Karpas-422 (cell line): ENCODE measurements at regions not wholly inside any gene's neighbourhood (a gene's known extent, or its start where the extent isn't known, plus 50 kb on each side); places are given as distances from the start of the nearest gene placed in this dataset.

Source experiments
- DNase-seq: peaks from one replicate; pipeline ENCODE4 v3.0.0-alpha.2; 2015
- H2AFZ ChIP-seq: fragments of 200-600 bp; sonication (generic); 2 replicates; pipeline ENCODE4 v1.6.1; 2014; ENCODE audit warnings: antibody characterized with exemption, low read length, mixed read lengths
- H3K27ac ChIP-seq: fragments of 200-600 bp; sonication (generic); 2 replicates; pipeline ENCODE4 v1.5.1; 2014; ENCODE audit warnings: mild to moderate bottlenecking, low read length, moderate library complexity
- H3K27me3 ChIP-seq: fragments of 200-600 bp; sonication (generic); 2 replicates; pipeline ENCODE4 v1.6.1; 2014; ENCODE audit warnings: low read length, mixed read lengths
- H3K36me3 ChIP-seq: fragments of 200-600 bp; sonication (generic); 2 replicates; pipeline ENCODE4 v1.6.1; 2014; ENCODE audit warnings: low read length, mixed read lengths; ENCODE audit not compliant: insufficient read depth
- H3K4me1 ChIP-seq: fragments of 200-600 bp; sonication (generic); 2 replicates; pipeline ENCODE4 v1.6.1; 2014; ENCODE audit warnings: mild to moderate bottlenecking, low read length, mixed read lengths
- H3K4me2 ChIP-seq: fragments of 200-600 bp; sonication (generic); 2 replicates; pipeline ENCODE4 v1.6.1; 2014; ENCODE audit warnings: low read length, low read depth, mild to moderate bottlenecking; ENCODE audit not compliant: poor library complexity, severe bottlenecking
- H3K4me3 ChIP-seq: fragments of 200-600 bp; sonication (generic); 2 replicates; pipeline ENCODE4 v1.5.1; 2014; ENCODE audit warnings: mild to moderate bottlenecking, antibody characterized with exemption, low read length, mixed read lengths
- H3K79me2 ChIP-seq: fragments of 200-600 bp; sonication (generic); 2 replicates; pipeline ENCODE4 v1.6.1; 2014; ENCODE audit warnings: mild to moderate bottlenecking, low read length, mixed read lengths
- H3K9ac ChIP-seq: fragments of 200-600 bp; sonication (generic); 2 replicates; pipeline ENCODE4 v1.6.0; 2014; ENCODE audit warnings: low read length
- H3K9me2 ChIP-seq: fragments of 200-600 bp; sonication (generic), shearing (Covaris generic); replicated peaks from 2 replicates; pipeline ENCODE4 v1.6.0; 2014; ENCODE audit warnings: mild to moderate bottlenecking, low read length, moderate library complexity; ENCODE audit not compliant: insufficient read depth
- H3K9me3 ChIP-seq: fragments of 300-700, 200-600 bp; sonication (generic); 2 replicates; pipeline ENCODE4 v1.6.1; 2014; ENCODE audit warnings: low read length, mixed read lengths
- H4K20me1 ChIP-seq: fragments of 200-600 bp; sonication (generic); 2 replicates; pipeline ENCODE4 v1.6.1; 2014; ENCODE audit warnings: mild to moderate bottlenecking, antibody characterized with exemption, low read length, low read depth; ENCODE audit not compliant: insufficient read depth

DNA sequence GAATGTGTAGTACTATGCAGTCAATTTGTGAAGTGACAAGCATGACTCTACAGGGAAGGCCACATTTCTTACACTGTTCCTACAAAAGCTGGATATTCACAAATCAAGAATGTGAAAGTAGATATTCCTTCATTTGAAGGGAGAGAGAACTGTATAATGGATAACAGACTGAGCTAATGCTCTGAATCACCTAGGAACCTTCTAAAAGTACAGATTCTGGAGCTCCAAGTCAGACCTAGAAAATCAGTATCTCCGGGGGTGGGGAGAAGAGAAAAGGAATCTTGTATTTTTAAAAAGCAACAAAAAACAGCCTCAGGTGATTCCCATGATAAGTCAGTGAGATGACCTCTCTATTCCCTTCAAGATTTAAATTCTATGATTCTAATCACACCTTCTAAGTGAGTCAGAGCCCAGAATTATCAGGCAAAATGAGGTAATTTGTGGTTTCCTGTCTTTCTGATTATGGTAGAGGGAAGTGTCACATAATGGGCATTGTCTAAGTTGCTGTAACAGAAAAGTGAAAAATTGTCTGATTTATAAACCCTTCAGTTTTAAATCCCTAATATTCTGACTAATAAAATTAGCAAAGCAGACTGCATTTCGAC lies 80.9 kb downstream of the IL21 start:
- Histone ChIP-seq H3K79me2 (no peaks in the 10 kb centered on the region), H3K36me3 (no peaks in the 10 kb centered on the region), H3K27ac (peak overlapping the region; percentile 80), H3K9me3 (no peaks in the 10 kb centered on the region; the same call in 1 of the 2 replicates), H3K9ac (peak overlapping the region; percentile 32), H3K4me2 (peak overlapping the region; percentile 49), H3K4me1 (peaks cover 40% of the 10 kb centered on the region), H3K9me2 (no peaks in the 10 kb centered on the region), H3K27me3 (no peaks in the 10 kb centered on the region), H2AFZ (peak overlapping the region; percentile 38), H4K20me1 (no peaks in the 10 kb centered on the region), H3K4me3 (peak overlapping the region; percentile 12; the same call in 1 of the 2 replicates)
- peak; percentile 85 for DNase-seq

DNA sequence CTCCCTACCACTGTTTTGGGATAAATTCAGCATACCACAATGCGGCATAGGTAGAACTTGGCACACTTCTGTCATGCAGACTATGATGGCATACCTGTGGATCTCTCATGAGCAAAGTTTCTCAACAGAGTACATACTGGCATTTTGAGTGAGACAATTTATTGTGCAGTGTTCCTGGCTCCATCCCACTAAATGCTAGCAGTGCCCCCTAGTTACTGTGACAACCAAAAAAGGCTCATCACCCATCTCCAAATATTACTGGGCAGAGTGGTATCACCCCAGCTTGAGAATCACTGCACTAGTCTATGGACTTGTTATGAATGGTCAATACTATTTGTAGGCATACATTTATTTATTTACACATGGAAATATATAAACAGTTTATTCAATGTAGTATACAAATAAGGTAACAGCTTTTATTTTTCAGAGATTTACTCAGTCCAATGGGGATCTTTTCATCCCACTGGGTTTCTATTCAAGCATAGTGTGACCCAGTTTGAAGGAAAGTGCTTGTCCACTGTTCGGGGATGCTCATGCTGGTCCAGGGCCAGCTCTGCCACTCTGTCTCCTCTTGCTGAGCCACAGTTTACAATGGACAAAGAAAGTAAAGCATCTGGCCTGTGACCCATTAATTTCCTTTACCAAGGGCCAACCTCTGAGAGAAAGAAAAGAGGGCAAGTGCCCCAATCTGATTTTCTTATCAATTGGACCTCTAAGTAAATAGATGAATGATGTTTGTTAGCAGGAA lies 81.0 kb upstream of the IL2 start:
- H3K4me2 ChIP-seq: no peak overlapping the region
- no peak overlapping the region for H3K4me3 ChIP-seq
- no peaks in the 10 kb centered on the region for H3K27me3 ChIP-seq
- no peaks in the 10 kb centered on the region for H3K9me2 ChIP-seq
- H3K9me3 ChIP-seq: peaks cover 4% of the 10 kb centered on the region; the same call in 1 of the 2 replicates
- H3K4me1 ChIP-seq: peaks cover 40% of the 10 kb centered on the region
- no peaks in the 10 kb centered on the region; the same call in 1 of the 2 replicates for H3K36me3 ChIP-seq
- no peak overlapping the region for H3K27ac ChIP-seq
- DNase-seq: no peak
- H2AFZ ChIP-seq: no peak overlapping the region
- H3K9ac ChIP-seq: no peak overlapping the region
- no peaks in the 10 kb centered on the region for H4K20me1 ChIP-seq
- no peaks in the 10 kb centered on the region for H3K79me2 ChIP-seq

DNA sequence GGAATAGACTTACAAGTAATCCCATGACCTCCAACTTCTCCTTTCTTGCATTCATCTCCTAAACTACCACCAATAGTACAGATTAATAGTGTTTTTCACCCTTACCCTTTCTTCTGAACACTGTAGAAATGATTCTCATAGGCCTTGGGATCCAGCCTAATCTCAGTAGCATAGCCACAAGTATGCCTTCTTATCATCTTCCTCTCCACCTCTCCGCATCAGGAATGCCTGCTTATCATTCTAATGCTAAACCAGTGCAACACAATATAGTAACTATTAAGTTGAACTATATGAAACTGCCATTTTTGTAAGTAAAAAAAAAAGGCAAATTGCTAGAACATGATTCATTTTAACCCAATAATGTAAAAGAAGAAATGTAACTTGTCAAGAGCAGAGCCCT lies 79.5 kb upstream of the IL2 start:
- H3K36me3 ChIP-seq: no peaks in the 10 kb centered on the region; the same call in 1 of the 2 replicates
- peaks cover 4% of the 10 kb centered on the region; the same call in 1 of the 2 replicates for H3K9me3 ChIP-seq
- H3K4me3 ChIP-seq: no peak overlapping the region
- no peaks in the 10 kb centered on the region for H3K27me3 ChIP-seq
- H3K9me2 ChIP-seq: no peaks in the 10 kb centered on the region
- H3K4me1 ChIP-seq: peaks cover 33% of the 10 kb centered on the region
- no peak overlapping the region for H2AFZ ChIP-seq
- H3K4me2 ChIP-seq: no peak overlapping the region
- no peak overlapping the region for H3K27ac ChIP-seq
- H3K79me2 ChIP-seq: no peaks in the 10 kb centered on the region
- H3K9ac ChIP-seq: no peak overlapping the region
- no peaks in the 10 kb centered on the region for H4K20me1 ChIP-seq
- DNase-seq: no peak

DNA sequence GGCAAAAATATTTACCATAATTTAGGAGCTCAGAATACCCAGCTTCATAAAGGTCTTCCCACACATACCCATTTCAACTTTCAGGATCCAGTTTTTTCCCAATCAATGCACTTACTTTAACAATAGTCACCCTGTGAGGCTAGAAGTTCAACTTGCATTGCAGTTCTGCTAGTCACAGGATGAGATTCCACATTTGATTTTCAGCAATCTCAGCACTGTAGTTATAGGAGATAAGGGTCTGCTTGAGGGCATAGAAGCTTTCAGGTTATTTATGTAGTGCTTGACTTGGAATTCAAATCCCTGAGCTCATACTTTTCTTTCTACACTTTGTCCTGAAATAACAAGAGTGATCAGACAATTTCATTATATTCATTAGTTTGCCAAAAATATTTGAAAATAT lies 78.3 kb upstream of the IL2 start:
- Histone ChIP-seq H3K4me1 (peaks cover 21% of the 10 kb centered on the region), H3K4me3 (no peak overlapping the region), H3K9me3 (peaks cover 4% of the 10 kb centered on the region; the same call in 1 of the 2 replicates), H3K79me2 (no peaks in the 10 kb centered on the region), H3K4me2 (no peak overlapping the region), H4K20me1 (no peaks in the 10 kb centered on the region), H3K9me2 (no peaks in the 10 kb centered on the region), H3K27me3 (no peaks in the 10 kb centered on the region), H3K27ac (no peak overlapping the region), H2AFZ (peak overlapping the region; percentile 86; the same call in 1 of the 2 replicates), H3K9ac (no peak overlapping the region), H3K36me3 (no peaks in the 10 kb centered on the region; the same call in 1 of the 2 replicates)
- DNase-seq: no peak

DNA sequence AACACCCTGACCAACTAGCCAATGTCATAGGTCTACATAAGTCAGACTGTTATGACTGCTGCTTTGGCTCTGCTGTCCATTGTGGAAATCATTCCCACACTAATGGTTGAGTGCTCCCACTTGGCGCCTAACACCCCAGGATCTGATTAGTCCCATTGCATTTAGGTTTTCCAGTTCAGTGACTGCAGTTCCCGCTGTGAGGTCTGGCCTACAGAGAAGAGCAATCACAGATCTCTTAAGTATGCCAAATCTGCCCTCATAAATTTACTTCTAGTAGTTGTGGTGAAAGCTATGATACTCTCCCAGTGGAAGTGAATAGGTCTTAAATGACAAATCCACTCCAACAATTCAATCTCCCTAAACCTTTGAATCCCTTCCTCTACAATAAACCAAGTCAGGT lies 77.3 kb upstream of the IL2 start:
- Histone ChIP-seq H3K9me2 (no peaks in the 10 kb centered on the region), H3K4me1 (peaks cover 13% of the 10 kb centered on the region), H4K20me1 (no peaks in the 10 kb centered on the region), H3K4me2 (no peak overlapping the region), H3K27ac (no peak overlapping the region), H3K27me3 (no peaks in the 10 kb centered on the region), H3K9ac (no peak overlapping the region), H3K36me3 (no peaks in the 10 kb centered on the region; the same call in 1 of the 2 replicates), H2AFZ (peak overlapping the region; percentile 86), H3K9me3 (peaks cover 4% of the 10 kb centered on the region; the same call in 1 of the 2 replicates), H3K4me3 (no peak overlapping the region), H3K79me2 (no peaks in the 10 kb centered on the region)
- DNase-seq: no peak

DNA sequence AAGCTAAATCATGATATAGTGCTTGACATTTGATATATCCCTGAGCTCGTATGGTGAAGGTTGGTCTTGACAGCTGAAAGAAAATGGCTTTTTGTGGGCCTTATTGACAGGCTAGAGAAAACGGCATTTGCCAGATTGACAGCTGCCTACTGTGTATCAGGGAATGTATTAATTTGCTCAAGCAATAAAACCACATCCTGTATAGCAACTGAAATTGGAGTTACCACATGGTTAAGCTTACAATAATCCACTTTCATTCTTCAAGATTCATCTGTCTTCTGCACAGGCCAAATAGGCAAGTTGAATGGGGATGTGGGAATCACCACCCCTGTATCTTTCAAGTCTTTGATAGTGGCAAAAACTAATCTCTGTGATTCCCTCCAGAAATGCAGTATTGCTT lies 76.2 kb upstream of the IL2 start:
- Histone ChIP-seq H2AFZ (peak overlapping the region; percentile 84; the same call in 1 of the 2 replicates), H3K4me2 (no peak overlapping the region), H3K79me2 (no peaks in the 10 kb centered on the region), H3K27ac (no peak overlapping the region), H3K9me3 (peaks cover 4% of the 10 kb centered on the region; the same call in 1 of the 2 replicates), H3K9me2 (no peaks in the 10 kb centered on the region), H3K4me1 (peaks cover 13% of the 10 kb centered on the region), H3K36me3 (no peaks in the 10 kb centered on the region; the same call in 1 of the 2 replicates), H4K20me1 (no peaks in the 10 kb centered on the region), H3K4me3 (no peak overlapping the region), H3K9ac (no peak overlapping the region), H3K27me3 (no peaks in the 10 kb centered on the region)
- no peak for DNase-seq

DNA sequence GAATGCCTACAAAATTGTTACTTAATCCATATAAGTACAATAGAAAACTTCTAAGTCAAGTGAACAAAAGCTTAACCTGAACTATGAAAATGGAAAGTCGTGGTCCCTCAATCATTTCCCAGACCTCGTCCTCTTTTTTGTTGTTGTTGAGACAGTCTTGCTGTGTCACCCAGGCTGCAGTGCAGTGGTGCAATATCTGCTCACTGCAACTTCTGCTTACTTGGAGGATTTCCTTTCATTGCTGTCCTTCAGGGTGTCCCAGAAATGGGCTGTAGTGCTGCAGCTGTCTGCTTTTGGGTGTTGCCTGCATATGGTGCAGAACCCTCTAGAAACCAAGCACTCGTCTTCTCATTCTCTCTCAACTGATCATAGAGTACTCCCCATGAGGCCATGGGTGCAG lies 75.0 kb upstream of the IL2 start:
- H3K4me2 ChIP-seq: no peak overlapping the region
- no peak overlapping the region for H3K27ac ChIP-seq
- H3K27me3 ChIP-seq: no peaks in the 10 kb centered on the region
- H3K9ac ChIP-seq: no peak overlapping the region
- no peaks in the 10 kb centered on the region for H4K20me1 ChIP-seq
- peaks cover 8% of the 10 kb centered on the region for H3K4me1 ChIP-seq
- no peaks in the 10 kb centered on the region for H3K9me2 ChIP-seq
- no peaks in the 10 kb centered on the region for H3K79me2 ChIP-seq
- no peak overlapping the region for H3K4me3 ChIP-seq
- no peaks in the 10 kb centered on the region; the same call in 1 of the 2 replicates for H3K36me3 ChIP-seq
- H3K9me3 ChIP-seq: peaks cover 4% of the 10 kb centered on the region; the same call in 1 of the 2 replicates
- DNase-seq: no peak
- no peak overlapping the region for H2AFZ ChIP-seq

DNA sequence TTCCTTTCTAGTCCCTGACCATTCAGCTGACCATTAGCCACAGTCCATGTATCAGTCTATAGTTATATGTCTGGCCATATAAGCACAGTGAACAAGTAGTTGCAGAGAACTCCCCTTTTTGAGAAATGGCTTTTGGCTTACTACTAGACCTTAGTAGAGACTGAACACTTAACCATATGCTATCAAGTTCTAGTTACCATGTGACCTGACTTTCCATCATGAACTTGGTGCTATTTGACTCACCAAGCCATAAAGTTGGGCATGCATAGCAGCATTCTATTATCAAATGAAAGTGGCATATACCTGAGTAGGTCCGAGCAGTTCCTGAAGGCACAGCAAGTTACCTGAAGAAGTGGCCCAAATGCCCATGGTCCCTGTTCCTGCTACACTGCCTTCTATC lies 74.5 kb upstream of the IL2 start:
- H2AFZ ChIP-seq: no peak overlapping the region

More for the DNA sequence above, 74.5 kb upstream of the IL2 start:
- H3K4me2 ChIP-seq: no peak overlapping the region
- no peaks in the 10 kb centered on the region for H4K20me1 ChIP-seq
- H3K36me3 ChIP-seq: no peaks in the 10 kb centered on the region; the same call in 1 of the 2 replicates
- no peaks in the 10 kb centered on the region for H3K9me2 ChIP-seq
- H3K79me2 ChIP-seq: no peaks in the 10 kb centered on the region
- H3K9ac ChIP-seq: no peak overlapping the region
- no peak overlapping the region for H3K4me3 ChIP-seq
- peaks cover 8% of the 10 kb centered on the region for H3K4me1 ChIP-seq
- no peaks in the 10 kb centered on the region for H3K27me3 ChIP-seq
- H3K27ac ChIP-seq: no peak overlapping the region
- DNase-seq: no peak
- H3K9me3 ChIP-seq: peaks cover 4% of the 10 kb centered on the region; the same call in 1 of the 2 replicates
